ENCODE measurements at regions not wholly inside any gene's neighbourhood (a gene's known extent, or its start where the extent isn't known, plus 50 kb on each side); places are given as distances from the start of the nearest gene placed in this dataset.

DNA sequence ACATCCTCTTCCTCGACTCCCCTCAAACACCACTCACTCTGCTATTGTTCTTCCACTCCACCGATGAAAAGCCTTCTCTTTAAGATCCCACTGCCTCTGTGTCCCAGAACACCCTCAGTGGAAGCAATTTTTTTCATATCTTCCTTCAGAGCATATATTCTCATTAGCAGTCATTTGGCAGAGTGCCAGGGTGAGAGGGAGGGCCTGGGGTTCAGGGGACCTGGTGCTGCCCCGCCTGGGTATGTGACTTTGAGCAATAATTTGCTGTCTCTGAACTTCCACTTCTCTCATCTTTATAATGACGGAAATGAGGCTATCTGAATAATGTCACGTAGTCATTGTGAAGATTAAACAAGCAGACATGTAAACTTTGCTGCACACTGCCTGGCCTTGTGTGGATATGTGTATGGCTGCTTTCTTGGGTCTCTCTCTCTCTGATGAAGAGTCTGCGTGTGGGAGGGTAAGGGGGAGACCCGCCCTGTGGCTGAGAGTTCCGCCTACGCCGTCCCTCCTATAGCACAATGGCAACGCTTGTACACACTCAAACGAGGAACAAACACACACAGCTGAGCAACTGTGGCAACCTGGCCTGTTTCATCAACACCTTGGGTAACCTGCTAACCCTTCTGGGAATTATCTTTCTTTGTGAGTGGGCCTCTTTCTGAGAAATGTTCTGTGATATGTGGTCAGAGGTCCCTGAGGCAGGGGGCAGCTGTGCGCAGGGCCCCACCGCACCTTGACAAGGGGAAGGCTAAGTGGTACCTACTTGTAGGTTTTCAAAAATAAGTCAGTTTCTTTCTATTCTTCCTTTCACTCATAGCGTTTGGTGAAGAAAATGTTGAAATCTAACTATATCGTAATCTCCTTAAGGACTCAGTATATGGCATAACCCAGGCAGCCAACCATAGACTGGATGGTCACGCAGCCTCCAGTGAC is 369.8 kb downstream of the SV2B start:
- Histone ChIP-seq H3K4me1 (ENCODE audit: control insufficient read depth in 3 of 3, insufficient read depth in 2 of 3, low read depth in 1 of 3, low read length in 2 of 3) (peaks cover 2 to 6% (median 5%) of the 10 kb centered on the region in 3 donors), H3K36me3 (ENCODE audit: control insufficient read depth in 3 of 3, insufficient read depth in 2 of 3, low read depth in 1 of 3, low read length in 3 of 3) (no peaks in the 10 kb centered on the region), H3K4me3 (ENCODE audit: low read depth in 1 of 3, low read length in 3 of 3) (no peak overlapping the region), H3K27me3 (ENCODE audit: control insufficient read depth in 3 of 3, insufficient read depth in 3 of 3, low read length in 3 of 3) (peaks cover 0 to 3% (median 0%) of the 10 kb centered on the region in 3 donors), H3K27ac (ENCODE audit: low read depth in 1 of 3, low read length in 2 of 3) (no peak overlapping the region), H3K9me3 (ENCODE audit: control insufficient read depth in 2 of 2, insufficient read depth in 1 of 2, low read depth in 1 of 2, low read length in 1 of 2) (no peaks in the 10 kb centered on the region)
- FAIRE-seq (no peak), DNase-seq (peak; percentile 59 to 62)
- 36 to 56% (median 41%) methylated on average over 17 of the region's 17 CpGs for WGBS, 3 donors

GRCh38 chr15:91471468-91471867 is 371.4 kb downstream of the SV2B start:
- peaks cover 0 to 3% (median 0%) of the 10 kb centered on the region in 3 donors for H3K27me3 ChIP-seq (ENCODE audit: control insufficient read depth in 3 of 3, insufficient read depth in 3 of 3, low read length in 3 of 3)
- no peak overlapping the region for H3K27ac ChIP-seq (ENCODE audit: low read depth in 1 of 3, low read length in 2 of 3)
- H3K9me3 ChIP-seq (ENCODE audit: control insufficient read depth in 2 of 2, insufficient read depth in 1 of 2, low read depth in 1 of 2, low read length in 1 of 2): no peaks in the 10 kb centered on the region
- DNase-seq (no peak), FAIRE-seq (no peak)
- H3K4me3 ChIP-seq (ENCODE audit: low read depth in 1 of 3, low read length in 3 of 3): no peak overlapping the region
- H3K36me3 ChIP-seq (ENCODE audit: control insufficient read depth in 3 of 3, insufficient read depth in 2 of 3, low read depth in 1 of 3, low read length in 3 of 3): no peaks in the 10 kb centered on the region
- H3K4me1 ChIP-seq (ENCODE audit: control insufficient read depth in 3 of 3, insufficient read depth in 2 of 3, low read depth in 1 of 3, low read length in 2 of 3): peaks cover 2 to 6% (median 5%) of the 10 kb centered on the region in 3 donors
- 53 to 61% (median 56%) methylated on average over 6 of the region's 6 CpGs for WGBS, 3 donors

DNA sequence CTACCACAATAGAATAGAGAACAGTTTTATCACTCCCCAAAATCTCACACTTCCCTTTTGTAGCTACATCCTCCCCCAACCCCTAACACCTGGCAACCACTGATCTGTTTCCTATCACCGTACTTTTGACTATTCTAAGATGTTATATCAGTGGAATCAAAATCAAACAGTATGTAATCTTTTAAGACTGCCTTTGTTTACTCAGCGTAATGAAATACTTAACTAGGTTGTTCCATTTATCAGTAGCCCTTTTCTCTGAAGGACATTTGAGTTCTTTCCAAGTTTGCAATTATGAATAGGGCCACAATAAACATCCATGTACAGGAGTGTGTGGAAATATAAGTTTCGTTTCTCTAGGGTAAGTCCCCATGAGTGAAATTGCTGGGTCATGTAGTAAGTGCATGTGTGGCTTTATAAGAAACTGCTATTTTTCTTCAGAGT is 372.3 kb downstream of the SV2B start:
- DNase-seq (peak; percentile 49 to 80), FAIRE-seq (no peak)
- Histone ChIP-seq H3K4me3 (ENCODE audit: low read depth in 1 of 3, low read length in 3 of 3) (no peak overlapping the region), H3K27ac (ENCODE audit: low read depth in 1 of 3, low read length in 2 of 3) (no peak overlapping the region), H3K4me1 (ENCODE audit: control insufficient read depth in 3 of 3, insufficient read depth in 2 of 3, low read depth in 1 of 3, low read length in 2 of 3) (peaks cover 2 to 6% (median 5%) of the 10 kb centered on the region in 3 donors), H3K27me3 (ENCODE audit: control insufficient read depth in 3 of 3, insufficient read depth in 3 of 3, low read length in 3 of 3) (peaks cover 0 to 3% (median 2%) of the 10 kb centered on the region in 3 donors), H3K9me3 (ENCODE audit: control insufficient read depth in 2 of 2, insufficient read depth in 1 of 2, low read depth in 1 of 2, low read length in 1 of 2) (no peaks in the 10 kb centered on the region), H3K36me3 (ENCODE audit: control insufficient read depth in 3 of 3, insufficient read depth in 2 of 3, low read depth in 1 of 3, low read length in 3 of 3) (no peaks in the 10 kb centered on the region)
- WGBS, 3 donors: 2 to 8% (median 5%) methylated on average over 3 of the region's 3 CpGs

GRCh38 chr15:91473894-91474545 is 374.0 kb downstream of the SV2B start:
- Histone ChIP-seq H3K9me3 (ENCODE audit: control insufficient read depth in 2 of 2, insufficient read depth in 1 of 2, low read depth in 1 of 2, low read length in 1 of 2) (no peaks in the 10 kb centered on the region), H3K27ac (ENCODE audit: low read depth in 1 of 3, low read length in 2 of 3) (no peak overlapping the region), H3K36me3 (ENCODE audit: control insufficient read depth in 3 of 3, insufficient read depth in 2 of 3, low read depth in 1 of 3, low read length in 3 of 3) (no peaks in the 10 kb centered on the region), H3K4me3 (ENCODE audit: low read depth in 1 of 3, low read length in 3 of 3) (no peak overlapping the region), H3K27me3 (ENCODE audit: control insufficient read depth in 3 of 3, insufficient read depth in 3 of 3, low read length in 3 of 3) (peaks cover 0 to 3% (median 0%) of the 10 kb centered on the region in 3 donors), H3K4me1 (ENCODE audit: control insufficient read depth in 3 of 3, insufficient read depth in 2 of 3, low read depth in 1 of 3, low read length in 2 of 3) (peaks cover 2 to 6% (median 4%) of the 10 kb centered on the region in 3 donors)
- 39 to 43% (median 42%) methylated on average over 3 of the region's 3 CpGs for WGBS, 3 donors
- FAIRE-seq: no peak
- no peak for DNase-seq

- WGBS, 3 donors: 78 to 80% (median 79%) methylated on average over 5 of the region's 5 CpGs
- Histone ChIP-seq H3K27ac (ENCODE audit: low read depth in 1 of 3, low read length in 2 of 3) (no peak overlapping the region), H3K27me3 (ENCODE audit: control insufficient read depth in 3 of 3, insufficient read depth in 3 of 3, low read length in 3 of 3) (peaks cover 0 to 3% (median 0%) of the 10 kb centered on the region in 3 donors), H3K4me1 (ENCODE audit: control insufficient read depth in 3 of 3, insufficient read depth in 2 of 3, low read depth in 1 of 3, low read length in 2 of 3) (peaks cover 0 to 2% (median 0%) of the 10 kb centered on the region in 3 donors), H3K4me3 (ENCODE audit: low read depth in 1 of 3, low read length in 3 of 3) (no peak overlapping the region), H3K36me3 (ENCODE audit: control insufficient read depth in 3 of 3, insufficient read depth in 2 of 3, low read depth in 1 of 3, low read length in 3 of 3) (no peaks in the 10 kb centered on the region), H3K9me3 (ENCODE audit: control insufficient read depth in 2 of 2, insufficient read depth in 1 of 2, low read depth in 1 of 2, low read length in 1 of 2) (no peaks in the 10 kb centered on the region)
- FAIRE-seq (no peak), DNase-seq (no peak)
Observed at GRCh38 chr15:91476861-91477260, 376.6 kb upstream of the SLCO3A1 start.

DNA sequence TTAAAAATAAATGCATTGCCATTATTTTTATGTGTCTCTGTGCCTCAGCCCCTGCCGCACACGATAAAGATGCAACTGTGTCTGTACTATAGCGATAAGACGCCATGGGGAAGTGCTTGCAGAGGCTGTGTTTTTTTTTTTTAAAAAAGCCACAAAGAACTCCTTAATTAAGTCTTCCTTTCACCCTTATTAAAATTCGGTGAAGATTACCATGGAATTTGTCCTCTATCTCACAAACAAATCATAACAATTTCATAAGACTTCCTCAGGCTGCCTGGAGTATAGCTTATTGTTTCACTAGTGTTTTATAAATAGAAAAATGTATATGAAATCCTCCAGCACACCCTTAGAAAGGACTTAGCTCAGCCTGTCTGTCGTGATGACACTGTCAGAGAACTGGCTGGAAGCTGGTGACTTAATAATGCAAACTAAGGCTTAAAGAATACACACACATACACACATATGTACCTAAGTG is 374.8 kb upstream of the SLCO3A1 start:
- FAIRE-seq: no peak
- no peak for DNase-seq
- H3K9me3 ChIP-seq (ENCODE audit: control insufficient read depth in 2 of 2, insufficient read depth in 1 of 2, low read depth in 1 of 2, low read length in 1 of 2): no peaks in the 10 kb centered on the region
- no peak overlapping the region for H3K27ac ChIP-seq (ENCODE audit: low read depth in 1 of 3, low read length in 2 of 3)
- no peak overlapping the region for H3K4me3 ChIP-seq (ENCODE audit: low read depth in 1 of 3, low read length in 3 of 3)
- H3K27me3 ChIP-seq (ENCODE audit: control insufficient read depth in 3 of 3, insufficient read depth in 3 of 3, low read length in 3 of 3): peaks cover 0 to 3% (median 0%) of the 10 kb centered on the region in 3 donors
- WGBS, 3 donors: 63 to 79% (median 66%) methylated on average over 6 of the region's 6 CpGs
- H3K4me1 ChIP-seq (ENCODE audit: control insufficient read depth in 3 of 3, insufficient read depth in 2 of 3, low read depth in 1 of 3, low read length in 2 of 3): no peaks in the 10 kb centered on the region
- no peaks in the 10 kb centered on the region for H3K36me3 ChIP-seq (ENCODE audit: control insufficient read depth in 3 of 3, insufficient read depth in 2 of 3, low read depth in 1 of 3, low read length in 3 of 3)

DNA sequence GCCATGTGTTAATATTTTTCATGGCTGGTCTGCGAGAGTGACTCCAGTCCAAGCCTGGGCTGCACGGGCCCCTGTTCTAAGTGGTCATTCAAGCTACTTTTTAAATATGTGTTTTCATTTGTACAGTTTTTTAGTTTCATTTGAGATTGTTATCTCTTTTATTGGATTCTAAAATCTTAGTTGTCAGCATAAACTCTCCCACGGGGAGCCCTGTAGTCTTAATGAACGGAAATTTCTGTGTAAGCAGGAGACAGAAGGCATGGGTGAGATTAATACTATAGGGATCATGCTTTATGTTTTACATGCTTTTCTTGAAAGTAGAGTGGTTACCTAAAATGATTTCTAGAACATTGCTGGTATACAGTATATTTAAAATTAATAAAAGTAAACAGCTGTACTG is 373.1 kb upstream of the SLCO3A1 start:
- Histone ChIP-seq H3K4me3 (ENCODE audit: low read depth in 1 of 3, low read length in 3 of 3) (no peak overlapping the region), H3K4me1 (ENCODE audit: control insufficient read depth in 3 of 3, insufficient read depth in 2 of 3, low read depth in 1 of 3, low read length in 2 of 3) (no peaks in the 10 kb centered on the region), H3K27ac (ENCODE audit: low read depth in 1 of 3, low read length in 2 of 3) (no peak overlapping the region), H3K36me3 (ENCODE audit: control insufficient read depth in 3 of 3, insufficient read depth in 2 of 3, low read depth in 1 of 3, low read length in 3 of 3) (no peaks in the 10 kb centered on the region), H3K9me3 (ENCODE audit: control insufficient read depth in 2 of 2, insufficient read depth in 1 of 2, low read depth in 1 of 2, low read length in 1 of 2) (no peaks in the 10 kb centered on the region), H3K27me3 (ENCODE audit: control insufficient read depth in 3 of 3, insufficient read depth in 3 of 3, low read length in 3 of 3) (peaks cover 0 to 3% (median 0%) of the 10 kb centered on the region in 3 donors)
- FAIRE-seq (no peak), DNase-seq (no peak)
- 84 to 88% (median 86%) methylated on average over 4 of the region's 4 CpGs for WGBS, 3 donors

DNA sequence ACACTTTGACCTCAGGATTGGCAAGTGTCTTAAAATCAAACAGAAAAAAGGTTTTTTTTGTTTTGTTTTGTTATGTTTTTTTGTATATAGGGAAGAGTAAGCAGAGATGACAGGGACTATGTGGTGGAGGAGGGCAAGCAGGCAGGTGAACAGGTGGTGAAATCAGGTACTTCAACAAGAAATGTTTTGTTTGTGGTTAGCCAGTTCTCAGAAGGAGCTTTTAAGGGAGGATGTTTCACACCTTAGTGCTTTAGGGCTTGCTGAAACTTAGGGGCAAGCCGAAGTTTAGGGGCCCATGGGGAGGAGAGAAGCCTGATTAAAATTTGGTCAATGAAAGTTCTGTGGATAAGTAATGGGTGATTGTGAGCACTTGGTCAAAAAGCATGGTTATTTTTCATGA is 370.7 kb upstream of the SLCO3A1 start:
- FAIRE-seq (no peak), DNase-seq (no peak)
- H3K4me3 ChIP-seq (ENCODE audit: low read depth in 1 of 3, low read length in 3 of 3): no peak overlapping the region
- no peaks in the 10 kb centered on the region for H3K36me3 ChIP-seq (ENCODE audit: control insufficient read depth in 3 of 3, insufficient read depth in 2 of 3, low read depth in 1 of 3, low read length in 3 of 3)
- no peaks in the 10 kb centered on the region for H3K4me1 ChIP-seq (ENCODE audit: control insufficient read depth in 3 of 3, insufficient read depth in 2 of 3, low read depth in 1 of 3, low read length in 2 of 3)
- H3K9me3 ChIP-seq (ENCODE audit: control insufficient read depth in 2 of 2, insufficient read depth in 1 of 2, low read depth in 1 of 2, low read length in 1 of 2): no peaks in the 10 kb centered on the region
- H3K27ac ChIP-seq (ENCODE audit: low read depth in 1 of 3, low read length in 2 of 3): no peak overlapping the region
- no peaks in the 10 kb centered on the region for H3K27me3 ChIP-seq (ENCODE audit: control insufficient read depth in 3 of 3, insufficient read depth in 3 of 3, low read length in 3 of 3)
- WGBS, 3 donors: 55 to 72% (median 67%) methylated on average over 1 of the region's 1 CpG

Measured in small intestine (tissue), 7 donors.